GM10248 (cell line): ENCODE measurements at regions not wholly inside any gene's neighbourhood (a gene's known extent, or its start where the extent isn't known, plus 50 kb on each side); places are given as distances from the start of the nearest gene placed in this dataset.

ENCODE experiments used
- CTCF ChIA-PET: fragments of 300-600 bp; sonication (Branson Sonifier 250); formaldehyde crosslinking; extraction: SDS; loops from one replicate; lab custom pipeline; 2021; ENCODE audit warnings: antibody characterized with exemption; lab: Yijun Ruan, JAX
- POLR2A ChIA-PET: fragments of 350-650 bp; sonication (Branson Sonifier 250); formaldehyde crosslinking; extraction: SDS; loops from one replicate; lab custom pipeline; 2020; ENCODE audit warnings: antibody characterized with exemption; lab: Yijun Ruan, JAX
- DNase-seq: peaks from one replicate; pipeline ENCODE4 v3.0.0; 2012; ENCODE audit errors: extremely low spot score
- CTCF ChIP-seq: IDR thresholded peaks from 2 replicates; pipeline ENCODE4 v1.5.1; 2012; ENCODE audit warnings: mild to moderate bottlenecking, low read depth; ENCODE audit errors: extremely low read depth, missing control alignments, control extremely low read depth

GRCh38 chr4:53716011-53716410 lies 124.7 kb upstream of the LNX1 start:
- DNase-seq = no peak
- CTCF ChIA-PET = interaction anchor here (1.2 to 4.2 kb wide), 3 partner anchors 10 to 59 kb away, joined by 3 to 30 read pairs (median 3); no protein-coding TSS in a partner anchor
- POLR2A ChIA-PET = no interaction called here
- TF ChIP-seq CTCF = no peak

GRCh38 chr4:53714236-53715140 lies 123.2 kb upstream of the LNX1 start:
- TF ChIP-seq CTCF = no peak
- CTCF ChIA-PET = interaction anchor here (1.1 to 4.2 kb wide), 6 partner anchors 8 to 88 kb away, joined by 3 to 30 read pairs (median 4); no protein-coding TSS in a partner anchor
- POLR2A ChIA-PET = no interaction called here
- no peak for DNase-seq

- POLR2A ChIA-PET = no interaction called here
- TF ChIP-seq CTCF = no peak
- no peak for DNase-seq
- CTCF ChIA-PET = interaction anchor here (1.8 to 4.2 kb wide), 3 partner anchors 8 to 89 kb away, joined by 3 to 30 read pairs (median 5); no protein-coding TSS in a partner anchor
These were observed 122.5 kb upstream of the LNX1 start for GRCh38 chr4:53713767-53714166.

- DNase-seq = no peak
- TF ChIP-seq CTCF = no peak
- ChIA-PET CTCF (interaction anchor here (1.9 to 2.1 kb wide), 2 partner anchors 10 to 520 kb away, joined by 5 to 7 read pairs; no protein-coding TSS in a partner anchor), POLR2A (no interaction called here)
These were observed 122.0 kb upstream of the LNX1 start for GRCh38 chr4:53713296-53713695.

- ChIA-PET CTCF (interaction anchor here (1.0 to 1.9 kb wide), 2 partner anchors 12 to 521 kb away, joined by 3 to 7 read pairs; no protein-coding TSS in a partner anchor), POLR2A (no interaction called here)
- DNase-seq = no peak
- no peak for TF ChIP-seq CTCF
These were observed 121.2 kb upstream of the LNX1 start for GRCh38 chr4:53712408-53713020.

- POLR2A ChIA-PET = no interaction called here
- CTCF ChIA-PET = interaction anchor here (0.7 to 1.9 kb wide), 4 partner anchors 9 to 521 kb away, joined by 3 to 7 read pairs (median 4); no protein-coding TSS in a partner anchor
- DNase-seq = no peak
- TF ChIP-seq CTCF = no peak
These were observed 120.6 kb upstream of the LNX1 start for GRCh38 chr4:53711926-53712325.
